HG03097 (cell line): ENCODE measurements at regions not wholly inside any gene's neighbourhood (a gene's known extent, or its start where the extent isn't known, plus 50 kb on each side); places are given as distances from the start of the nearest gene placed in this dataset.
"Not testable (repeated sequence)": the region's sequence is repeated elsewhere in the genome, so short reads cannot be mapped to it uniquely, and the experiment has no call there.

Experiments
- ATAC-seq: cut with Tn5 transposase; IDR thresholded peaks from one replicate; pipeline ENCODE4 v1.9.1; 2021; ENCODE audit not compliant: unreplicated experiment, low FRiP score

GRCh38 chr1:238487931-238488330 is 597.2 kb upstream of the ZP4 start:
- no peak for ATAC-seq

GRCh38 chr1:238485912-238486209 is 595.1 kb upstream of the ZP4 start:
- ATAC-seq, result no peak

- ATAC-seq, result no peak
Measured at GRCh38 chr1:238485057-238485911, 594.6 kb upstream of the ZP4 start.

GRCh38 chr1:238484121-238484520 is 593.4 kb upstream of the ZP4 start:
- no peak for ATAC-seq

- no peak for ATAC-seq
Measured at GRCh38 chr1:238476841-238477240, 586.1 kb upstream of the ZP4 start.

- no peak for ATAC-seq
Measured at GRCh38 chr1:238475712-238476111, 585.0 kb upstream of the ZP4 start.

DNA sequence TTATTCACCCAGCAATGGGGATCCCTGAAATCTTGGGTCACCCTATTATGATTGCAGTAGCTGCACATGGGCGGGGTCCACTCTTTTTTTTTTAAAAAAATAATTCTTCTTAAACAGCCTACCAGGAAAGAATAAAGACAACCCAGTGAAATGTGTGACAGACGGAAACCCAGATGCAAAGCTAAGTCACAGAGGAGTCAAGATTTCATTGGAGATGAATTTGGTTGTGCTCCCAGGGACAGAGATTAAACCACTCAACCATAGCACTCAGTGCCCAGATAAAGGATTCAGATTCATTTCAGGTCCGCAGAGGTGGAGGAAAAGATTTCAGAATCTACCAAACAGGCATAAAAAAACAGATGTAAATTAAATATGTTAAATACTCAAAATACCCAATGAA is 583.5 kb upstream of the ZP4 start:
- ATAC-seq, result no peak

DNA sequence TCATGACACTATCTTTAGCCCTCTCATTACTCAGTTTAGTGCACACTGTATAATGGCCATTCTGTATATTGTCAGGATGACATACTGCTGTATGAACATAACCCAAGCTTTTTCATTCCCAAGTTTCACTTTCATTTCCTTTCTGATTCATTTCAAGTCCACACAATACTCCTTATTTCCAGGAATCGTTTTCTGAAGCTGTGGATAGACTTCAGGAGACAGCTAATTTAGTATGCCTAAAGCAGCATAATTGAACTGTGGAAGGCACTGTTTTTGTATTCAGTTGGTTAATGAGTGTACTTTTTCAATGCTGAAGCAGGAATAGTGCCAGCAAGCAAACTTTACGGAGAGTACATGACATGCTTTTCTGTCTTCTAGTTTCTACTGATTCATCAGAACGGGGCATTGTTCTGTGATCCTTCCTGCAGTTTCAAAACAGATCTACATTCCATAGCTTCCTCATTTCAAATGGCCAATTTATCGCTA is 578.5 kb upstream of the ZP4 start:
- ATAC-seq, result no peak

- ATAC-seq, result no peak
Measured at GRCh38 chr1:238468068-238468467, 577.3 kb upstream of the ZP4 start.

DNA sequence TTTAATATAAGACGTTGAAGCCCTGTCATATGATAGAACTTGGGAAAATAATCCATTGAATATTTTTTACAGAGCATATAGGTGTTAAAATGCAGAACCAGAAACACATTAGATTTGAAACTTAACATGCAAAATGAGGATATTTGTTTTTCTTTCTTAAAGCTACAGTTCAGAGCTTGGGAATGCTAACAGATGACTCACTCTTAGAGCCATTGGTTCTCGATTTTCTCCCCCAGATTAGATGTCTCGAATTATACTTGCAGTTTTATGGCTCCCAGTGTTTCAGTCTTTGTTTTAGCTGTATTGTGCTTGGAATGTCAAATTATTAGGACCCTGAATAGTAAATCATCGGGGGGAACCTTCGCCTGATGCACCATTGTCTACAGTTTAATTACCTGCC is 575.7 kb upstream of the ZP4 start:
- ATAC-seq, result no peak

- ATAC-seq, result no peak
Measured at GRCh38 chr1:238465449-238465848, 574.7 kb upstream of the ZP4 start.

DNA sequence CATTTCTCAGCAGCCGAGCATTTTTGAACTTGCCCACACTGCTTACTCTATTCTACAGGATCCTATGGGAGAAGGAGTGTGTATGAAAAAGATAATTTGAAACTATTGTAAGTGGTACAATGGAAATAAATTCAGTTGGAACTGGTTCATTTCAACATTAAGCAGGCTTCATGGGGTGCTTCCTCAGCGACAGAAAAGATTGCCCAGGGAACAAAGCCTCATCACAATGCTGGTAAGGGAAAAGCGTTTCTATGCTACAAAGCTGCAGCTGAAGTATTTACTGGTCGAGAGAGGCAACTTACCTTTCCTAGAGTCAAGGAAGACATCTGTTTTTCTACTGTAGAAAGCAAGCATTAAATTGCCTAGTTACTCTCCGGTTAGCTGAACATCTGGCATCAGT is 568.2 kb upstream of the ZP4 start:
- ATAC-seq, result no peak

- no peak for ATAC-seq
Measured at GRCh38 chr1:238457610-238458009, 566.9 kb upstream of the ZP4 start.

- ATAC-seq, result no peak
Measured at GRCh38 chr1:238451781-238452310, 561.1 kb upstream of the ZP4 start.

DNA sequence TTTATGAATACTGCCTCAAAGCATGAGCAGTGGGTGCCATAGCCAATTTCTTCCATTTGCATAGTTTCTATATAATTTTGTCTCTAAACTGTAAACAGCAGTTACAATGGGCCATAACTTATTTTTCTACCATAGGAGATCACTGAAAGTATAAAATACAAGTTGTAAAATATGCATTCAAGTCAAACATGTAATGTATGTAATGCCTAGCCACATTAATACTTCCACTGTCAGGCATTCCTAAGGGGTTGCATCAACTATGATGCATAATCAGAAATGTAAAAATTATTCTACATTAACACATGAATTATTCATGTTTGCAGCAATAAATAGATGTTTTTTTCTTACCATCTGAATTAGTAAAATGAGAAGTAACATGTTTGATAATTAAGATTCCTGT is 560.3 kb upstream of the ZP4 start:
- ATAC-seq, result no peak

GRCh38 chr1:238443687-238444086 is 553.0 kb upstream of the ZP4 start:
- no peak for ATAC-seq

GRCh38 chr1:238439511-238439910 is 548.8 kb upstream of the ZP4 start:
- ATAC-seq, result no peak

DNA sequence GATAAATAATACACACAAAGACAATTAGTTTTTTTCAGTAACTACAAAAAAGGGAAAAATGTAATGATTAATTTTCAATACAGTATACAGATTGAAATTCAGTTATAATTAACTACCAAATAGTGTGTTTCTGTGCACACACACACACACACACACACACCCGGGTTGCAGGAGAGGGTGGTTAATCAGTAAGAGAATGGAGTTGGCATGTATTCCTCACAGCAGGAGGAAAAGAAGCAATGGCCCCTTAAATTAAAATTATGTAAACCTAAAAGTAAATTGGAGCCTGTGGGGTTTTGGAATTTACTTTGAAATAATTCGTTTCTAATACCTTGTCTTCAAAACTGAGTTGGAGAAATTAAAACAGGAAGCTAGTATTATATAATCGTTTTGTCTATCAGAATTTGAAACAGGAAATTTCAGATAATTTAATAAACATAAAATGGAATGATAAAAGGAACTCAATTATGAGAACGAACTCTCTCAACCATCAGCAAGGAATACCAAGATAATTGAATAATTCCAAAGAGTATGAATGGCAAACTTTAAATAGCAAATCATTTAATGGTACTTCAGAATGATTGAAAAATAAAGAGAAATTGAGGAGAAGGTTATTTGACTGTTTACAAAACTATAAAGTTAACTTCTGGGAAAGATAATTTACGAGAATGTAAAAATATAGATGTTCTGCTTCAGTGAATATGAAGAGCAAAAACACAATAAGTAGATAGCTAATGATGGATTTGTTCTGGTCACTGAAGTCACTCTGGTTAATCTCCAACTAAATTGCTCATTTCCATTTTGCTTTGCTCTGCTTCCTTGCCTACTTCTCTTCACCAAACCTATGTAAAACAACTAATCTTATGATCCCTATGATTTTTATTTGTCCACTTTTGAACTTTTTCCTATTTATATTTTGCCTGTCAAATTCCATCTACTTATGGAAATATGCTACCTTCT is 547.9 kb upstream of the ZP4 start:
- no peak for ATAC-seq

- not testable (repeated sequence) for ATAC-seq
Measured at GRCh38 chr1:238429703-238430102, 539.0 kb upstream of the ZP4 start.

- no peak for ATAC-seq
Measured at GRCh38 chr1:238419209-238419608, 528.5 kb upstream of the ZP4 start.

GRCh38 chr1:238409932-238410331 is 519.2 kb upstream of the ZP4 start:
- no peak for ATAC-seq
